ENCODE measurements at regions not wholly inside any gene's neighbourhood (a gene's known extent, or its start where the extent isn't known, plus 50 kb on each side); places are given as distances from the start of the nearest gene placed in this dataset.
"Not testable (repeated sequence)": the region's sequence is repeated elsewhere in the genome, so short reads cannot be mapped to it uniquely, and the experiment has no call there.

DNA sequence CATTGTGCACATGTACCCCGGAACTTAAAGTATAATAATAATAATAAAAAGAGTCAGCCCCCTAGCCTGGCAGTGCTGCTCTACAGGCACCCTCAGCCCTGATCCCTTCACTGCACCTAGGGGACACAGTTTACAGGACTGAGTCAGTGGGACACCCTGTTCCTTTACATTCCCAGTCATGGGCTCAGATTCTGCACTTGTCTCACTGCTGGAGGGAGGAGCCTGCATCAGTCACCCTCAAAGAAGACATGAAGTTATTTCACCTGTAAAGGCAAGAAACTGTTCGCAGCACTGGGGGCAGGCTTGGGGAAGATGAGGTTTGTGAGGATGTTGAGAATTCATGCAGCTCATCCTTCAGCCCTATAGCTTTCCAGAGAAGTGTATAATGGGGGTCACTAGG, 50.7 kb upstream of the VPREB1 start:
- no peak for DNase-seq

DNA sequence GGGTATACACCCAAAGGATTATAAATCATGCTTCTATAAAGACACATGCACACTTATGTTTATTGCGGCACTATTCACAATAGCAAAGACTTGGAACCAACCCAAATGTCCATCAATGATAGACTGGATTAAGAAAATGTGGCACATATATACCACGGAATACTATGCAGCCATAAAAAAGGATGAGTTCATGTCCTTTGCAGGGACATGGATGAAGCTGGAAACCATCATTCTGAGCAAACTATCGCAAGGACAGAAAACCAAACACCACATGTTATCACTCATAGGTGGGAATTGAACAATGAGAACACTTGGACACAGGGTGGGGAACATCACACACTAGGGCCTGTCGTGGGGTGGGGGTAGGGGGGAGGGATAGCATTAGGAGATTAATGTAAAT, 51.1 kb upstream of the VPREB1 start:
- not testable (repeated sequence) for DNase-seq

DNA sequence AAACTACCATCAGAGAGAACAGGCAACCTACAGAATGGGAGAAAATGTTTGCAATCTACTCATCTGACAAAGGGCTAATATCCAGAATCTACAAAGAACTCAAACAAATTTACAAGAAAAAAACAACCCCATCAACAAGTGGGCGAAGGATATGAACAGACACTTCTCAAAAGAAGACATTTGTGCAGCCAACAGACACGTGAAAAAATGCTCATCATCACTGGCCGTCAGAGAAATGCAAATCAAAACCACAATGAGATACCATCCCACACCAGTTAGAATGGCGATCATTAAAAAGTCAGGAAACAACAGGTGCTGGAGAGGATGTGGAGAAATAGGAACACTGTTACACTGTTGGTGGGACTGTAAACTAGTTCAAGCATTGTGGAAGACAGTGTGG, 51.6 kb upstream of the VPREB1 start:
- not testable (repeated sequence) for DNase-seq

DNA sequence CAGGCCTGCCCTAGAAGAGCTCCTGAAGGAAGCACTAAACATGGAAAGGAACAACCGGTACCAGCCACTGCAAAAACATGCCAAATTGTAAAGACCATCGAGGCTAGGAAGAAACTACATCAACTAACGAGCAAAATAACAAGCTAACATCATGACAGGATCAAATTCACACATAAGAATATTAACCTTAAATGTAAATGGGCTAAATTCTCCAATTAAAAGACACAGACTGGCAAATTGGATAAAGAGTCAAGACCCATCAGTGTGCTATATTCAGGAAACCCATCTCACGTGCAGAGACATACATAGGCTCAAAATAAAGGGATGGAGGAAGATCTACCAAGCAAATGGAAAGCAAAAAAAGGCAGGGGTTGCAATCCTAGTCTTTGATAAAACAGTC, 54.8 kb upstream of the VPREB1 start:
- not testable (repeated sequence) for DNase-seq

DNA sequence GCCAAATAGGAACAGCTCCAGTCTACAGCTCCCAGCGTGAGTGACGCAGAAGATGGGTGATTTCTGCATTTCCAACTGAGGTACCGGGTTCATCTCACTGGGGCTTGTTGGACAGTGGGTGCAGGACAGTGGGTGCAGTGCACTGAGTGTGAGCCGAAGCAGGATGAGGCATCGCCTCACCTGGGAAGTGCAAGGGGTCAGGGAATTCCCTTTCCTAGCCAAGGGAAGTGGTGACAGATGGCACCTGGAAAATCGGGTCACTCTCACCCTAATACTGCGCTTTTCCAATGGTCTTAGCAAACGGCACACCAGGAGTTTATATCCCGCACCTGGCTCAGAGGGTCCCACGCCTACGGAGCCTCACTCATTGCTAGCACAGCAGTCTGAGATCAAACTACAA, 56.7 kb upstream of the VPREB1 start:
- DNase-seq, result not testable (repeated sequence)

DNA sequence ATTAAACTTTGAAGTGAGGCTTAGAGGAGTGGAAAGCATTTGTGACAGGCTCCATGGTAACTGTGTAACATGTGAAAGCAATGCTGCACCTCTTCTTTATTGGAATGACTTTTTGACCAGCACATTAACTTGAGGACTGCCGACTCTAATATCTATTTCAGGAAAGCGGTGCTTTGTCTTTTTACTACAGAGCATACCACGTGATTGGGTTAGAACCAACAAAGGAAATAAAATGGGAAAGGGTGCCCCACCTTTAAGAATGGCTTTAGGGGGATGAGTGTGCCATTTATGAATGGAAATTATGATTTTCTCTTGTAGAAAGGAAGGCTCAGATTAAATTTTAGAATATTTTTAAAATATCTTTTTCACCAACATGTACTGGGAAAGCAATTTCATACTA, 57.3 kb upstream of the VPREB1 start:
- no peak for DNase-seq

DNA sequence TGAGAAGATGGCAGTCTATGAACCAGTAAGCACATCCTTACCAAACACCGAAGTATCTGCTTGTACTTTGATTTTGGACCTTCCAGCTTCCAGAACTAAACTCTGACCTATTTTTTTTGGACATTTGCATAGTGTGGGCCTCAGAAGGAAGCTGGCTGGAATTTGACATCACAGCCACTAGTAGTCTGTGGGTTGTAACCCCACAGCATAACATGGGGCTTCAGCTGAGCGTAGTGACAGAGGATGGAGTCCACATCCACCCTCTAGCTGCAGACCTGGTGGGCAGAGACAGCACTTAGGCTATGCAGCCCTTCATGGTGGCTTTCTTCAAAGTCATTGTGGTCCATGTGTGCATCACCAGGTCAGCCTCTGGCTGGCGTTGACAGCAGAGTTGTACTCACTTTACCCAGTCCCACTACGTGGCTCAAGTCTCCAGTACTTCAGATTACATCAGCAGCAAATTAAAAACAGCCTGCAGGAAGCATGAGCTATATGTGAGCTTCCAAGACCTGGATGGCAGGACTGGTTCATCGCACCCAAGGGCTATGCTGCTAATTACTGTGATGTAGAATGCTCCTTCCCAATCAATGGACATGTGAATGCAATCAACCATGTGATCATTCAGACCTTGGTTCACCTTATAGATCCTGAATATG, 58.6 kb upstream of the VPREB1 start:
- no peak for DNase-seq

DNA sequence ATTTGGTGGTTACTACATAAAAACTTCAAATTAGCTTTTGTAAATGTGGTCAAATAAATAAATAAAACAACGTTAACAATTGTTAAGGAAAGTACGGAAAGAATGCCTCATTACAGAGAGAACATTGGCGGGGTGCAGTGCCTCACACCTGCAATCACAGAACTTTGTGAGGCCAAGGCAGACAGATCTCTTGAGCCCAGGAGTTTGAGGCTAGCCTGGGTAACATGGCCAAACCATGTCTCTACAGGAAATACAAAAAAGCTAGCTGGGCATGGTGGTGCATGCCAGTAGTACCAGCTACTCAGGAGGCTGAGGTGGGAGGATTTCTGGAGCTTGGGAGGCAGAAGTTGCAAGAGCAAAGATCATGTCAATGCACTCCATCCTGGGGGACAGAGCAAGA, 59.4 kb upstream of the VPREB1 start:
- no peak for DNase-seq

DNA sequence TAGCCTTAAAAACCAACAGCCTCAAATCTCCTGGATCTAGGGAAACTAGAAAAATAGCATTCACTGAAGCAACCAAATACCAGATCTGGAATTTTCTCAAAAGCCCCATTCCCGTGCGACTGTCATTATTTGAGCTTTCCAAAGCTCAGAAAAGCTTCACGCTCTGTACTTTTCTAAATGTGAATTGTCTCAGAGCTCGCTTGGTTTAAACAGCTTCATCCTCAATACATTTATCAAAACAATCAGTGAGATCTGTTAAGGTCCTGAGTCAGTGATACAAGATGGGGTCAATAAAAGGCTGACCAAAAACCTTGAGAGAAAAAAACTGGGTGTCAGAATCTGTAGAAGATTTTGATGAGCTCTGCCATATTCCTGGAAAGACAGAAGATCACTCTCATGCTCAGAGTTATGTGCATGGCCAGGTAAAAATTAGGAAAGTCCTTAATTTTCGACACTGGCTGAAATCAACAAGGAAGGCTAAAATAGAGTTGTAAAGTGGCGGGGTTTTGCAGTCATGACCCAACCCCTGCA, 60.2 kb upstream of the VPREB1 start:
- DNase-seq, result no peak

DNA sequence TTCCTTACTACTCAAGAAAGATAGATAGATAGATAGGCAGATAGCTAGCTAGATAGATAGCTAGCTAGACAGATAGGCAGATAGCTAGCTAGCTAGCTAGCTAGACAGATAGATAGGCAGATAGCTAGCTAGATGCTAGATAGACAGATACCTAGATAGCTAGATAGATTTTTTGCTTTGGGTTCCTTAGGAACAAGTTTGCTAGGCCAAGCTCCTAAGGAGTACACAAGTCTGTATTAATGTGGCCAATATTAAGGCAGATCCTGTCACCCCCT, 61.7 kb upstream of the VPREB1 start:
- no peak for DNase-seq

DNA sequence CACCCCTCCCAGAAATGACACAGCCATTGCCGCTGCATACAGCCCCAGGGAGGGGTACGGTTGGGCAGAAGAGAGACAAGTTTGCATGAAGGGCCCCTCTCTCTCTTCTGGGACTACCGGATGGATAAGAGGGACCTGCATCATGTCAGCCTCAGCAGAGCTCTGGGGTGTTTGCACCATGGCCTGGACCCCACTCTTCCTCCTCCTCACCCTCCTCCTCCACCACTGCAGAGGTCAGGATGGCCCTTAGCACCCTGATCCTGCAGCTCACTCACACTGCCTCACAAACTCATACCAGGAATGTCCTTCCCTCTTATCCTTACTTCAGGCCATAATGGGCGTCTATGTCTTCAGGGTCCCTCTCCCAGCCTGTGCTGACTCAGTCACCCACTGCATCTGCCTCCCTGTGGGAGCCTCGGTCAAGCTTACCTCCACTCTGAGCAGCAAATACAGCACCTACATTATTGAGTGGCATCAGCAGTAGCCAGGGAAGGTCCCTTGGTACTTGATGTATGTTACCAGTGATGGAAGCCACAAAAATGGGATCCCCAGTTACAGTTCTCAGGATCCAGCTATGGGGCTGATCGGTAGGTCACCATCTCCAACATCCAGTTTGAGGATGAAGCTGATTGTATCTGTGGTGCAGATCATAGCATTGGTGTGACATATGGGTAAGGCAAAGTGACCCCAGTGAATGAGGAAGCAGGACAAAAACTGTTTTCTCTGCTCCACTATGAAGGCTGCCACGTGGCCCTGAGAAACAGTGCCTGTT, 62.2 kb upstream of the VPREB1 start:
- DNase-seq, result no peak

DNA sequence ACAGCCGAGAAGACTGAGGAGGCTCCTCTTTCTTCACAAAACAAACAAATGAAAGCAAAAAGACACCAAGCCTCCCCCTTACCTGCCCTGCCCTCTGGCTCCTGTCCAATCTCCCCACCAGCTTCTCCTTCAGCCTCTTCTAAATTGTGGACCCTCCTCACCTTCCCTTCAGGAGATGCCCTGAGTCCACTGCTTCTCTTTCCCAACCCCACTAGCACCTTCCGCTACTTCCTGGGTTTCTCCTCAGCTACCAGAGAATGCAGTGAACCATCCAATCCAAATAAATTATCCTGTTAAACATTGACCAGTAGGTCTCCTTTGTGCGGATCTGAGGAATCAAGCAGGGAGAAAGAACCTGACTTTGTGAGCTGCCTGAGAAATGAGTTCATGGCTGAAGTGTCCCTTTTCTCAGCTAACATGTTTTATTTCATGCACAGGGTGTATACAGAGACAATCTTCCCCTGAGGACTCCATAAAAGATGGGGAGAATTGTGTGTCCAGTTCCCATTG, 63.2 kb upstream of the VPREB1 start:
- DNase-seq, result no peak

DNA sequence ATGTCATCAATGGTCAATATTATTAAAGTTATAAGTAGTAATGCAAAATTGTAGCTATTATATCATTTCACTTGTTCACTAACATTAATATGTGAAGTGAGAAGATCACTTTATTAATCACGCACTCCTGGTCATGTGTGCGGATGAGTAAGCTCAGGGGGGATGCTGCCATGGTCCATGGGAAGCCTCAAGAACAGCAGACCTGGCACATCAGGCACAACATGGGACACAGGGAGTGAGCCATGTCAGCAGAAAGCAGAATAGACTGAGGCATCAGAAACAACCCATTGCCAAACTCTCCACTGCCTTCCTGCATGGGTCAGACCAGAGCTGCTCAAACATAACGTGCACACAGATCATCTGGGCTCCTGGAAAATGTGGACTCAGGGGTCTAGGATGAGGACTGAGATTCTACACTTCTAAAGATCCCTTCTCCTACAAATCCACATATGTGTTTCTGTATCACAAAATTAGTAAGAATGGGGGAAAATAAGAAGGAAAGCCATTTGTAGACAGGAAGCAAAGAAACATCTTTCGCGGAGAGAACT, 63.8 kb upstream of the VPREB1 start:
- DNase-seq, result no peak

DNA sequence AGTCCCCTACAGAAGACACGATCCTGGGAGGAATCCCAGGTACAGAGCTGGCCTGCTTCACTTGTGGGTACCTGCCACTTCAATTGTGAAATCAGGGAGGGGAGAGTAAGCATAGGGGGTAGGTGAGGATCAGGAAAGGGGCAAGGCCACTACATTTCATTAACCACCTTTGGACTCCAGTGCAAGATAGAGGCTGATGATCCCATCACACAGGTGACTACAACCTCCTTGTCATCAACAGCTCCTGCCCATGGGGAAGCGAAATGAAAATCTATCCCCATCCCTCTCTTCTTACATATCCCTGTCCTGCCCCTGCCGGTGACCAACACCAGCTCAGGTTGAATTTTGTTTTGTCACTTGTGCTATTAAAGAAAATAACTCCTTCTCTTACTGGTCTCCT, 64.7 kb upstream of the VPREB1 start:
- DNase-seq, result no peak

DNA sequence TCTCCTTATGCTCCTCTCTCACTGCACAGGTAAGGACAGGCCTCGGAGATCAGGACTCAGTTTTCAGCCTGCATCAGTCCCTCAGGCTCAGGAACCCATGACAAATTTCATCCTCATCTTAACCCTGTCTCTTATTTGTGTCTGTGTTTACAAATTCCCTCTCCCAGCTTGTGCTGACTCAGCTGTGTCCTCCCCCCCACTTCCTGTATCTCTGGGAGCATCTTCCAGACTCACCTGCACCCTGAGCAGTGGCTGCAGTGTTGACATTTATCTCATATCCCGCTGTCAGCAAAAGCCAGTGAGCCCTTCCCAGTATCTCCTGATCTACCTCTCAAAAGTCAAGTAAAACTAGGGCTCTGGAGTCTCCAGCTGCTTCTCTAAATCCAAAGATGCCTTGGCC, 65.6 kb upstream of the VPREB1 start:
- DNase-seq, result no peak

DNA sequence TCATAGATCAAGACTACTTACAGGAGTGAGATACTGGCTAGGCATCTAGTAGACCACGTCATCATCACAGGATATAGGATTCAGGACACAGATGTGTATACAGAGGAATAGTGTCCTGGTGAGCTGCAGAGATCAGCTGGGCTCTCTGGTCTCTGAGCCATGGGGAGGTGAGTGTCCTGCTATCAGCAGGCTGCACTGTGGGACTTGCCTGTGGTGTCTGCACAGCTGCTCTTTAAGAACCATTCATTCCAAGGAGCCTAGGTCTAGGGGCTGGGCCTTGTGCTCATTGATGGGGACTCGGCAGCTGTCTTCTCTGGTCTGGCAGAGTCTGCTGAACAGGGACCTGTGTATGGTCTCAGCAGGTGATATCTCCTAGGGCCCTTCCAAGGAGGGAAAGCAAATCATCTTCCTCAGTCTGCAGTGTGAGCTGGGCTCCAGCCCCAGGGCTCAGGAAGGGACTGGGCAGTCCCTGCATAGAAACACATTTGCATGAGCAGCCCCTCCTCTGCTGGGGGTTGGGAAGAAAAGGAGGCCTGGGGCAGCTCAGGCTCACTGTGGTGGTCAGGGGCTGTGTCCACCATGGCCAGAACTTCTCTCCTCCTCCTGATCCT, 66.1 kb upstream of the VPREB1 start:
- DNase-seq, result no peak

DNA sequence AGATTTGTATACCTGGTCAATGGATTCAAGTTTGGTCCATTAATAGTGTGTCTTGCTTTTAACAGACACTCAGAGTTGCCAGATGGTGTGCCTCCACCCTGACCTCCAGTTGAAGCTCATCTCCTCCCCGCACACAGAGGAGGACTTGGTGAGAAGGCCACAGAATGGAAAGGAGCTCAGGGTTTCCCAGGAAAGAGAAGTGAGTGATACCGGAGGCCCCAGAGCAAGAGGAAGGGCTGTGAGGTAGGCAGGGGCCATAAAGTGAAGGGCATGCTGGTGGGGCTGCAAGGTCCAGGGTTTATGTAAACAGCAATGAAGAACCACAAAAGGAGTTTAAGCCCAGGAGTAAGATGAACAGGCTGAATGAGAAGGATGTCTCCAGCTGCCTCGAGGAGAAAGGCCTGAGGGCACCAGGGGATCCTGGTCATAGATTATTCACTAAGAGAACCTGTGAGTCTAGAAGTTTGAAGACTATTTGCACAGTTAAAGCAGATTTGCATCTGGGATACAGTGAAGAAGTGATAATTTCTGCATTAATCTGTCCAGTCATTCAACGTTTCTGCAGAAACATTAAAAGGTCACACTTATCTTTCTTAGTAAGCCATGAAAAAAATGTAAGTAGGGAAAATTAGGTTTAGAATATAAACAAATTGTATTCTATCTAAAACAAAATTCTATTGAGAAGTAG, 67.5 kb upstream of the VPREB1 start:
- DNase-seq, result no peak

DNA sequence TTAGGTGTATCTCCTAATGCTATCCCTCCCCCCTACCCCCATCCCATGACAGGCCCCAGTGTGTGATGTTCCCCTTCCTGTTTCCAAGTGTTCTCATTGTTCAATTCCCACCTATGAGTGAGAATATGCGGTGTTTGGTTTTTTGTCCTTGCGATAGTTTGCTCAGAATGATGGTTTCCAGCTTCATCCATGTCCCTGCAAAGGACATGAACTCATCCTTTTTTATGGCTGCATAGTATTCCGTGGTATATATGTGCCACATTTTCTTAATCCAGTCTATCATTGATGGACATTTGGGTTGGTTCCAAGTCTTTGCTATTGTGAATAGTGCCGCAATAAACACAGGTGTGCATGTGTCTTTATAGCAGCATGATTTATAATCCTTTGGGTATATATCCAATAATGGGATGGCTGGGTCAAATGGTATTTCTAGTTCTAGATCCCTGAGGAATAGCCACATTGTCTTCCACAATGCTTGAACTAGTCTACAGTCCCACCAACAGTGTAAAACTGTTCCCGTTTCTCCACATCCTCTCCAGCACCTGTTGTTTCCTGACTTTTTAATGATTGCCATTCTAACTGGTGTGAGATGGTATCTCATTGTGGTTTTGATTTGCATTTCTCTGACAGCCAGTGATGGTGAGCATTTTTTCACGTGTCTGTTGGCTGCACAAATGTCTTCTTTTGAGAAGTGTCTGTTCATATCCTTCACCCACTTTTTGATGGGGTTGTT, 71.5 kb upstream of the VPREB1 start:
- not testable (repeated sequence) for DNase-seq

DNA sequence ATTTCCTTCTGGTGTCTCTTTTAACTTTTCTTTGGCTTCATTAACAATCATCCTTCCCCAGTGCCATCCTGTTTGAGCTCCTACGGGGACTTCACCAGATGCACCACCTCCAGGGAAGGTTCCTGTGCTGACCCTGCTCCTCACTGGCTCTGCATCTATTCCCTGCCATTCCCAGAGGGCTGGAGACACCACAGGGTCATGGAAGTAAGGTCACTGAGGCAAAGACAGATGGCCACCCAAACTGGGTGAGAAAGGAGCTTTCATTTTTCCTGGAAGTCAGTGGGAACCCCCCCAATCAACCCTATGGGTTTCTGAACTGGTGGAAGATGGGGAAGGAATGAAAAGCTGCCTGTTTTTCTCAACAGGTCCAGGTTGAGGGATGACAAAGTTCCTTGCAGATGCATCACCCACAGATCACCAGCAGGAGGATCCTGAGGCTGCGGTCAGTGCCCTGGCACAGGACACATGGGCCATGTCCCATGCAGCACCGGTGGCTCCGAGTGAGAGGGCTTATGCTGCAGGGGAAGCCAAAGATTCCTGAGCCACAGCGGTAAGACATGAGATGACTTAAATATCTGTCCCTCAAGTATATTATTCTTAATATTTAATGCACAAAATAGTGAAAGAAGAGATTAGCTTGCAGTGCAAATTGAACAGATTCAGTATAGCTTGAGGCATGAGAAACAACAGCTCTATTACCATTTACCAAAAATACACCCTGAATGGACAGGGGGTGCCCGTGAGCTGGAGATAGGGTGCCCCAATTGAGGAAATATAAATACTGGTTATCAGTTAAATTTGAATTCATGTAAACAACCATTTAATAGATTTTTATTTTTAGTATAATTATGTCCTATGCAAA, 73.0 kb upstream of the VPREB1 start:
- no peak for DNase-seq

DNA sequence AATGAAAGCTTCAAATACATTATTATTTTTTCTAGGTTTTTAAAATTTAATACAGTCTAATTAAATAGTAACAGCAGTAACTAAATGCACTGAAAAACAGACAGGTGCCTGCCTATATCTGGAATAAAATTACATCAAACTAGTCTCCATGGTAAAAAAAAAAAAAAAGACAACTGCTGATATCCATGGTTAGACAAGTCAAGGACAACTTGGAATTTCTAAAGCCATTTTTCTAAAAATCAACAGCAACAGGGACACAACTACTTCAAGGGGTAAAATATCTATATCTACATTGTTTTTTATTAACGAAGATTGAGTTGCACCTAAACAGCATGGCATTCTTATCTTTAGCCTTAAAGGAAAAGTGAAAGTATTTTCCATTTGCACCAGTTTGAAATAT, 74.7 kb upstream of the VPREB1 start:
- DNase-seq, result no peak
